GM06990 (cell line): ENCODE measurements at regions not wholly inside any gene's neighbourhood (a gene's known extent, or its start where the extent isn't known, plus 50 kb on each side); places are given as distances from the start of the nearest gene placed in this dataset.

Source experiments
- DNase-seq: peaks from one replicate; pipeline ENCODE4 v3.0.0-alpha.2; 2011; ENCODE audit not compliant: insufficient read length; ENCODE audit errors: extremely low read depth
- H3K27me3 ChIP-seq: replicated peaks from 2 replicates; pipeline ENCODE4 v1.6.0; 2011; ENCODE audit warnings: low read length; ENCODE audit not compliant: control insufficient read depth, insufficient read depth
- H3K36me3 ChIP-seq: 2 replicates; pipeline ENCODE4 v1.5.1; 2011; ENCODE audit warnings: low read length; ENCODE audit not compliant: control insufficient read depth, insufficient read depth
- H3K4me3 ChIP-seq: replicated peaks from 2 replicates; pipeline ENCODE4 v1.5.1; 2011; ENCODE audit warnings: low read depth, mild to moderate bottlenecking, control low read depth, low read length
- TF ChIP-seq, protein P1 (sequence below): IDR thresholded peaks from 2 replicates; pipeline ENCODE4 v1.5.1; 2011; ENCODE audit warnings: low read length, control low read depth, mild to moderate bottlenecking, inconsistent platforms; ENCODE audit not compliant: insufficient read depth, poor library complexity, severe bottlenecking

DNA sequence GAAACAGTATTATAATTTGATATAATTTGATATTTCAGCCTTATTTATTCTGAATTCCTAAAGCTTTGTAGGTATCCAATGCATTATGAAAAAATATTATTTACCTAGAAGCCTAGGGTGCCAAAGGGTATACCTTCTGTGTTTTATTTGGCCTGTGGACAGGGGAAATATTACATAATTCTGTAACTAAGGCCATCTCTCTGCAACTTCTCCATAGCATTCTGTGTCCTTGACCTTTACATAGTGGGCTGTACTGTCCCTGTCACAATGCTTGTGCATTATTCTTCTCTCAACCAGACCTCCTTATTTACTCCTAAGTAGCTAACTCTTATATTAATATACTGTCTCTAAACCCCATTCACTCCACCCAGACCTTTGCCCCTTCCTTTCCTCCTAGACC lies 57.0 kb upstream of the RANBP6 start:
- no peak for DNase-seq
- TF ChIP-seq, protein P1, sequence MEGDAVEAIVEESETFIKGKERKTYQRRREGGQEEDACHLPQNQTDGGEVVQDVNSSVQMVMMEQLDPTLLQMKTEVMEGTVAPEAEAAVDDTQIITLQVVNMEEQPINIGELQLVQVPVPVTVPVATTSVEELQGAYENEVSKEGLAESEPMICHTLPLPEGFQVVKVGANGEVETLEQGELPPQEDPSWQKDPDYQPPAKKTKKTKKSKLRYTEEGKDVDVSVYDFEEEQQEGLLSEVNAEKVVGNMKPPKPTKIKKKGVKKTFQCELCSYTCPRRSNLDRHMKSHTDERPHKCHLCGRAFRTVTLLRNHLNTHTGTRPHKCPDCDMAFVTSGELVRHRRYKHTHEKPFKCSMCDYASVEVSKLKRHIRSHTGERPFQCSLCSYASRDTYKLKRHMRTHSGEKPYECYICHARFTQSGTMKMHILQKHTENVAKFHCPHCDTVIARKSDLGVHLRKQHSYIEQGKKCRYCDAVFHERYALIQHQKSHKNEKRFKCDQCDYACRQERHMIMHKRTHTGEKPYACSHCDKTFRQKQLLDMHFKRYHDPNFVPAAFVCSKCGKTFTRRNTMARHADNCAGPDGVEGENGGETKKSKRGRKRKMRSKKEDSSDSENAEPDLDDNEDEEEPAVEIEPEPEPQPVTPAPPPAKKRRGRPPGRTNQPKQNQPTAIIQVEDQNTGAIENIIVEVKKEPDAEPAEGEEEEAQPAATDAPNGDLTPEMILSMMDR: no peak
- H3K36me3 ChIP-seq: no peaks in the 10 kb centered on the region
- no peaks in the 10 kb centered on the region for H3K27me3 ChIP-seq
- no peak overlapping the region for H3K4me3 ChIP-seq

DNA sequence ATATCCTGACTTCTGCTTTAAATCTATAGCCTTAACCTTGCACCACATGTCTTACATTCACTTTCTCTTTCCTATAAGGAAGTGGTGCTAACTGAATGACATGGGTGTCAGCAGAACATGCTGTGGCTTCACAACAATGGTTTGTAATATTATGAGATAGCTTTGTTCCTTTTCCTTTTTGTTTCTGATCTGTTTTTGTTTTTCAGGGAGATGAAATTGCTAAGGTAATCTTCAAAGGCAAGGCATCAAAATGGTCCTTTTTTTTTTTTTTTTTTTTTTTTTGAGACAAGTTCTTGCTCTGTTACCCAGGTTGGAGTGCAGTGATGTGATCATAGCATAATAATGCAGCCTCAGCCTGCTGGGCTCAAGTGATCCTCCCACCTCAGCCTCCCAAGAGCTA lies 53.6 kb upstream of the RANBP6 start:
- DNase-seq: no peak
- no peak overlapping the region for H3K4me3 ChIP-seq

DNA sequence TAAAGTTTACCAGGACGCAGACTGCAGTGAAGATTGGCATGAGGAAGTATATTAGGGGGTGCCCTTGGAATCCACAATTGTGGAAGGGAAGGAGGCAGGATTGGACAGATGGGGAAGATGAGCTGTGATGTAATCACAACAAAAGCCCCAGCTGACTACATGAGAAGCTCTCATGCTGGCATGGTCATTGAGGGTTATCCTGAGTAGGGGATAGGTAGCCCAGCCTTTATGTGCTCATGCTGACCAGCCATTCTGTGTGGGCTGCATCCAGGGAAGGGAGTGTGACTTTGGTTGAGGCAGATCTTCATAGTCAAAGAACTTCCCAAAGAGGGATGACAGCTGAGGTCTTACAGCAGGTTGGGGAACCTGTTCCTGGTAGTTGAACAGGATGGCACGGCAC lies 52.0 kb upstream of the RANBP6 start:
- TF ChIP-seq, protein P1: no peak
- Histone ChIP-seq H3K4me3 (no peak overlapping the region), H3K27me3 (no peaks in the 10 kb centered on the region), H3K36me3 (no peaks in the 10 kb centered on the region)
- DNase-seq: no peak

More for the DNA sequence above, 53.6 kb upstream of the RANBP6 start:
- Histone ChIP-seq H3K27me3 (no peaks in the 10 kb centered on the region), H3K36me3 (no peaks in the 10 kb centered on the region)
- TF ChIP-seq, protein P1: no peak
